Gastrocnemius medialis (tissue), 4 donors: ENCODE measurements at regions not wholly inside any gene's neighbourhood (a gene's known extent, or its start where the extent isn't known, plus 50 kb on each side); places are given as distances from the start of the nearest gene placed in this dataset.

Experiments used
- POLR2A ChIP-seq, 2 donors: fragments of 450-650 bp; IDR thresholded peaks; one replicate each; pipeline ENCODE4 v1.6.1; 2017; ENCODE audit warnings: antibody characterized with exemption in 2 of 2, mild to moderate bottlenecking in 2 of 2, moderate library complexity in 2 of 2
- TF ChIP-seq, protein P1 (sequence below), 5 experiments: fragments of 450-650 bp in 3 of 5; fragments of 200-600 bp in 2 of 5; sonication (generic) in 2 of 5; IDR thresholded peaks in 4 of 5; conservative IDR thresholded peaks in 1 of 5; 1 replicate in 4 of 5; 2 replicates in 1 of 5; pipeline ENCODE4 v1.5.1; 2016 to 2019; ENCODE audit warnings: antibody characterized with exemption in 5 of 5, mild to moderate bottlenecking in 3 of 5, moderate library complexity in 3 of 5

- TF ChIP-seq, protein P1, sequence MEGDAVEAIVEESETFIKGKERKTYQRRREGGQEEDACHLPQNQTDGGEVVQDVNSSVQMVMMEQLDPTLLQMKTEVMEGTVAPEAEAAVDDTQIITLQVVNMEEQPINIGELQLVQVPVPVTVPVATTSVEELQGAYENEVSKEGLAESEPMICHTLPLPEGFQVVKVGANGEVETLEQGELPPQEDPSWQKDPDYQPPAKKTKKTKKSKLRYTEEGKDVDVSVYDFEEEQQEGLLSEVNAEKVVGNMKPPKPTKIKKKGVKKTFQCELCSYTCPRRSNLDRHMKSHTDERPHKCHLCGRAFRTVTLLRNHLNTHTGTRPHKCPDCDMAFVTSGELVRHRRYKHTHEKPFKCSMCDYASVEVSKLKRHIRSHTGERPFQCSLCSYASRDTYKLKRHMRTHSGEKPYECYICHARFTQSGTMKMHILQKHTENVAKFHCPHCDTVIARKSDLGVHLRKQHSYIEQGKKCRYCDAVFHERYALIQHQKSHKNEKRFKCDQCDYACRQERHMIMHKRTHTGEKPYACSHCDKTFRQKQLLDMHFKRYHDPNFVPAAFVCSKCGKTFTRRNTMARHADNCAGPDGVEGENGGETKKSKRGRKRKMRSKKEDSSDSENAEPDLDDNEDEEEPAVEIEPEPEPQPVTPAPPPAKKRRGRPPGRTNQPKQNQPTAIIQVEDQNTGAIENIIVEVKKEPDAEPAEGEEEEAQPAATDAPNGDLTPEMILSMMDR (IDR thresholded peaks at IDR 0.05 in 4 of 5, conservative IDR thresholded peaks at IDR 0.05 in 1 of 5), result no peak
- no peak for TF ChIP-seq POLR2A (IDR thresholded peaks at IDR 0.05)
These were observed 300.2 kb upstream of the VCX start for GRCh38 chrX:7542587-7543380.
